ENCODE measurements at regions not wholly inside any gene's neighbourhood (a gene's known extent, or its start where the extent isn't known, plus 50 kb on each side); places are given as distances from the start of the nearest gene placed in this dataset.

- no peak for DNase-seq (ENCODE audit: low spot score)
Measured at GRCh38 chr10:121099592-121099991, 248.4 kb downstream of the WDR11 start.

DNA sequence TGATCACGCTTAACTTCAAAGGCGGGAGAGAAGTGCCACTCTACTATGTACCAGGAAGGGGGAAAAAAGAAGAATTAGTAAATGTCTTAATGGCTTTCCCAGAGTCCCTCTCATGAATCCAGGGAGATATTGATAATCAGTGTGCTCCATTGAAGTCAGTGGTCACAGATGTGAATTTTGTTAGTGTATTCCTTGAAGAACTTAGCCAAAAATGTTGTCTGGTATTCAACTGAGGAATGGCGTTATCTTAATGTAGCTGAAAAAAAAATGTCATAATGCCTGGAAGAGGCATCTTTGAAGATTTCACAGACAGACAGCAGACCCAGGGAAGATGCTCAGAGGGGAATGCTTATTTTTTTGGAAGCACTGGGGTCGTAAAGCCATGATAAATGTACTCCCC lies 250.4 kb downstream of the WDR11 start:
- no peak for DNase-seq (ENCODE audit: low spot score)

DNA sequence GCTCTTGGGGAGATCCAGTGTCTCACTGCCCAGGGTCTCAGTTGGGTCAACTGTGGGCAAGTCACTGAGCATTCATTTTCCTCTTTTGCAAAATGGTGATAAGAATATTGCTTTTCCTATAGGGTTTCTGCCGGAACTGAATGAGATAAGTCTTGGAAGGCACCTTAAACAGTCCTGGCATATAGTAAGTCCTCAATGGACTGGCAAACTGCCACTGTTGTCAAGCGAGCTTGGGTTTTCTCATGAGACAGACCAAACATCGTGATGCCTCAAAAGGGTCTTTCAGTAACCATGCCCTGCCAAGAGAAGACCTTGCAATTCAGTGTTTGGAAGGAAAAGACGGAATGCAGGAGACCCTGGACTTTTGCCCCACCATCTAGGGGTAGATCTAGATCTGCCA lies 251.5 kb downstream of the WDR11 start:
- DNase-seq (ENCODE audit: low spot score) = no peak

DNA sequence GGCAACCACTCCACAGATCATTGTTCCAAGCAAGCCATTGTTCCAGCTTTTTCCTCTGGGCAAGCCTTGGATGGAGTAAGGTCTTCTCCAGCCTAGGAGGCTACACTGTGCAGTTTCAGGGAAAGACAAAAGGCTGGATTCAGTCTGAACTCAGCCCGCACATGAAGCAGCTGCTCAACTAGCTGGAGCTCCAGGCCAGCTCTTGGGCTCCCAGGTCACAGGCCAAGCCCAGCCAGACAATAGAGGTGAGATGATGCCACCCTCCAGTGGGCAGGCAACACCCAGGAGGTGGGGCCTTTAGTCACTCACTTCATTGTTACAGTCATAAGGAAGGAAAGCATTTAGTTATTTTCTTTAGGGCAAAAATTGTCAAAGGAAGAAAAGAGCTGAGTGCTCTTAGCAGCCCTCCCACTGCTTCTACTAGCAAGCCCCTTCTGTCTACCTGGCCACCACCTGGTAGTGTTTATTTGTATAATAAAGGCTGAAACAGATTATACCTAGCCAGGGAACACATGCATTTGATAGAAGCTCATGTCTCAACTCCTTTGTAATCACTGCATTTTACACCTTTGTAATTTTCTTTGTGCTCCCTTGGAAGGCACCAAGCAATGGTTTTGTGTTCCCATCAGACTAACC lies 253.4 kb downstream of the WDR11 start:
- no peak for DNase-seq (ENCODE audit: low spot score)

DNA sequence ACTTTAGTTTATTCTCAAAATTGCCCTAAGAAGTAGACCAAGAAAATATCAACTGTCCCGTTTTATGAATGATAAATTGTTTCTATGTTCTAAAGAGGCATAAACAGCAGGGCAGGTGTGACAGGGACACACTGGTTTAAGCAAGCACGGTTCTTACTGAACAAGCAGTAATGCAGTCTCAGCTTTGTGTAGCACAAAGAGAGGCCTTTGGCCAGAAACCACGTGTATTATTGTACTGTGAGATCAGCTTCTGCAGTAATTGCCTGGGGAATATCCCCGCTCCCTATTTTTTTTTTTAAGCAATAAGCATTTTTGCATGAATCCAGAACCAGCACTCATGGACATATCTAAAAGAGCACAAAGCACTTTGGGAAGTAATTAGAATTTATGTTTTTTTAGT lies 255.4 kb downstream of the WDR11 start:
- no peak for DNase-seq (ENCODE audit: low spot score)

GRCh38 chr10:121108051-121108450 lies 256.9 kb downstream of the WDR11 start:
- DNase-seq (ENCODE audit: low spot score) = no peak

DNA sequence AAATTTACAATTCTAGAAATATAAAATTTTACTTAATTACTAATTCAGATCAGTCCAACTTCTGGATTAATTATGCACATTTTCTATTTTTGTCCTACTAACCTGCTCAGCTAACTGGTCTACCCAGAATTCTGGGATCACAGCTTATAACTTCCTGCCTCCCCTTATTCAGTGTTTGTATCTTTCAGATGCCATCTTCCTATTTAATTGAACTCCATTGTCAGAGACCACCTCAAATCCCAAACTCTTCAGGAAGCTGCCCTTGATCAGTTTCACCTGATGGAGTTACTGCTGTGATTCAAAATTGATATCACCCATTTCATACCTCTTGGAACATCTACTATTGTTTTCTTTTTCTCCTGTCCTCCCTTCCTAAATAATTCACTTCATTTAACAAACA lies 259.2 kb downstream of the WDR11 start:
- DNase-seq (ENCODE audit: low spot score) = no peak

DNA sequence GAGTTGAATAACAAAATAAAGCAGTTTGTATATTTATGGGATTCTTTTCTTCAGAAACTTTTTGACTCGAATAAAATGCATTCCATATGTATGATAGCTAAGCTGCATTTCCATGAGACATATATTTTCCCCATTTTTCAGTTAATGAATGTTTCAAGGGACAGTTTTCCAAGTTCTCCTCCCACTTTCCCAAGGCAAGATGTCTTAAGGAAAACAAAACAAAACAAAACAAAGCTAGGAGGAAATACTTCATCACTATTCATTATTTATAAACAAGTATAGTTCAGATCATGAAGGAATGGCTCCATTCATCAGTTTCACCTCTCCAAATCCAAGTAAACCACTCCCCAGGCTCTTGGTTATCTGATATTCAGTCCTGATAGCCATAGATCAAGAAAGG lies 261.0 kb downstream of the WDR11 start:
- DNase-seq (ENCODE audit: low spot score) = no peak

- no peak for DNase-seq (ENCODE audit: low spot score)
Measured at GRCh38 chr10:121112579-121113384, 261.6 kb downstream of the WDR11 start.

DNA sequence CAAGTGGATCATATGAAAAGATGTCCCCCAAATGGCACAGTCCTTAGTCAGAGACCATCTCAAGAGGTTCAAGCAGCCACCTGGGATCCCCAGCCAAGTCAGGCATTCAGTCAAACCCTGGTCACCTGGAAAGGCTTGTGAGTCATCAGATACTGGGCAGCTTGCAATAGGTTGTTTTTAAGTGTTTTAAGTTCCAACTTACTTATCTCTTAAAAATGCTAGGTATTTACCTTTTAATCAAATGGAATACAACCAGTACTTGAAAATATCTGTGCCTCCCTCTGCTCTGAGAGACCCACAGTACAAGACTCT lies 262.2 kb downstream of the WDR11 start:
- DNase-seq (ENCODE audit: low spot score) = no peak

GRCh38 chr10:121113911-121114310 lies 262.7 kb downstream of the WDR11 start:
- DNase-seq (ENCODE audit: low spot score) = no peak

DNA sequence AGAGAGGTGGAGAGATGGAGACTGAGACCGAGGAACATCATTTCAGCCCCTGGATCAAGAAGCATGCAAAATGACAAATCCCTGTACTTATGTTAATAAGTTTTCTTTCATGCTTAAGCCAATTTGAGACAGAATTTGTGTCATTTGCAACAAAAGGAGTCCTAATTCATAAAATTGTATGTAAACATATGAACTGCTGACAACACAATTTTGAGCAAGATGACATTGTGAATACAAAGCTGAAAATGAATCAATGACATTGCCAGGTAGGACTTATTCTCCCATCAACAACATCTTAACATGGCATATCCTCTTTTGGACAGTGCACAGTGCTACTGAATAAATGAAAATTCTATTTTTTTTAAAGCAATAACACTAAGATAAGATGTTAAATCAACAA lies 264.0 kb downstream of the WDR11 start:
- no peak for DNase-seq (ENCODE audit: low spot score)

- DNase-seq (ENCODE audit: low spot score) = no peak
Measured at GRCh38 chr10:121121462-121121861, 270.3 kb downstream of the WDR11 start.

GRCh38 chr10:121127151-121127906 lies 276.2 kb downstream of the WDR11 start:
- no peak for DNase-seq (ENCODE audit: low spot score)

DNA sequence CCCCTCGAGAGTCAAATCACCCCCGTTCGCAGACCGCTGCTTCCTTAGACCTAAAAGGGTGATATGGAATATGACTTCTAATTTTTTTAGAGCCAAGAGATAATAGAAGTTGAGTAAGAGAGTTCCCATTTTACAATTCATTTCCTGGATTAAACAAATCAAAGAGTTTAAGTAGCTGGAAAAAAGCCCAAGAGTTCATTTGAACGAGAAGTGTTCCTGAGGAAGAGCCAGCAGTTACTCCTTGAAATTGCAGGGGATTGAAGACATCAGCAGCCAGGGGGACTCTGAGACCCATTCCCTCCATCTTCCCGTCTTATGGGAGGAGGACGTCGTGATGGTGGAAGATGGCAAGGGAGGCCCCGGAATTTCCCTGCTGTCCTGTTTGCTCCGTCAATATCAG lies 277.0 kb downstream of the WDR11 start:
- no peak for DNase-seq (ENCODE audit: low spot score)

- DNase-seq (ENCODE audit: low spot score) = no peak
Measured at GRCh38 chr10:121129266-121129665, 278.1 kb downstream of the WDR11 start.

GRCh38 chr10:121130382-121130781 lies 279.2 kb downstream of the WDR11 start:
- no peak for DNase-seq (ENCODE audit: low spot score)

DNA sequence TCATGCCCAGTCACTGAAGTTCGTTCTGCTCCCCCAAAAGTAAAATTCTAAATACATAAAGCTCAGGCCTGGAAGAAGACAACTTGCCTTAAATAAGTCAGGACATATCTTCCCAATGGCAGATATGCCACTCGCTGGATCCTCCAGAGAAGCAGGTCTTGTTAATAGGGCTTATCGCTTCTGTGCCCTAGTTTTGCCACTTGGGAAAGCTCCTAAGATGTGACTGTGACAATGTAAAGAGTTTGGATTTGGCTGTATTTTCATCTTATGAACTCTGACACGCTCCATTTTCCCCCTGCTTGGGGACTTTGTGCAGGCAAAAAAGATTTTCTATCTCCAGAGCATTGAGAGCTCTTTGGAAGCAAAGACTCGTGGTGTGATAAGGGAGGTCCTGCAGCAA lies 279.9 kb downstream of the WDR11 start:
- DNase-seq (ENCODE audit: low spot score) = no peak

DNA sequence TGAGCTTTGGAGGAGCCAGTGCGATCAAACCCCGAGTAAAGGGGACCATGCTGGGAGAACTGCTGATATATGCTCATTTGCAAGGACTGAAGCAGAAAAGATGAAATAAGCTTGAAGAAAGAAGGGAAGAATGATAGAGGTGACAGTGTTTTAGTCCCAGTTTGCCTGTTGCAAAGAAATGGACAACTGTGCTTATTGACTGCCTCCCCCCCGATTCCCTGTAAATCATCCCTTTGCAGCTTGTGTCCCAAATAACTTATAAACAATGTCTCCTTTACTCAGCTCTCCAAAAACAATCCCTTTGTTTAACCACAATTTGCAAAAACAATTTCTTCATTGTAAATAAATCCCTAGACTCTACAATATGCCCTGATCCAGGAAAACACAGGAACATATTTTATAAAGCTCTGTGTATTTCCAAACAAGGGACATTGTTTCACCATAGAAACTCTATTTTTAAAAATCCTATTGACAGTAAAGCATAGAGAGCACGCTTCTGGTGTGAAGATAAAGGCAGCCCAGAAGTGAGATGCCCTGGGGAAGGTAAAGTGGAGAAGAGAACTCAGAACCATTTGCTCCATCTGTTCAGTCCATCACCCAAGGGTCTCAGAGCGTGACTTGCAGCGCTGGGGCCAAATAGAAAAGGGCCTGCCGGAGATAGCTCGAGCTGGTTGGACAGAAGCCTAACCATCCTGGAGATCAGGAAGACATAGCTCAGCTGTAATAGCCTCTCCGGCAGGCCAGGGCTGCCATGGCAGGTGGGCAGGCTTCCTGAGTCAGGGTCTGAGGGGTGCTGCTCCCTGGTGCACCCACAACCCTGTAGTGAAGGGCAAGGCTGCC lies 280.5 kb downstream of the WDR11 start:
- no peak for DNase-seq (ENCODE audit: low spot score)

- no peak for DNase-seq (ENCODE audit: low spot score)
Measured at GRCh38 chr10:121132273-121132672, 281.1 kb downstream of the WDR11 start.

- no peak for DNase-seq (ENCODE audit: low spot score)
Measured at GRCh38 chr10:121133901-121134300, 282.7 kb downstream of the WDR11 start.

DNA sequence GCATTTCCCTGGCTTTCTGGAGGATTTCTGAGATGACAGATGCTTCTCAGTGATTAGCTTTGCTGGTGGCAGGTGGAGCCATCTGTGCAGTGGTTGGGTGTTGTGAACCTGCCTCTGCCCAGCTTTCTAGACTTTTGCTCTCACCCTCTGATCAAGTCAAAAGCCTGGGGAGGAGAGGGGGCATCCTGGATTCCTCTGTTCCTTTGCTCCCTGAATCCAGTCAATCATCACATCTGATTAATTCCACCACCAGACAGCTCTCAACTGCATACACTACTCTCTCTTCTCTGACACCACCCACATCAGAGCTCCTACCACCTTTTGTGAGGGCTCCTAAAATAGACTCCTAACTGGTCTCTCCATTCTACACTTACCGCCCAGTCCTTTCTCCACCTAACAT lies 283.5 kb downstream of the WDR11 start:
- no peak for DNase-seq (ENCODE audit: low spot score)

Measured in RKO (cell line).